ENCODE measurements at regions not wholly inside any gene's neighbourhood (a gene's known extent, or its start where the extent isn't known, plus 50 kb on each side); places are given as distances from the start of the nearest gene placed in this dataset.

DNA sequence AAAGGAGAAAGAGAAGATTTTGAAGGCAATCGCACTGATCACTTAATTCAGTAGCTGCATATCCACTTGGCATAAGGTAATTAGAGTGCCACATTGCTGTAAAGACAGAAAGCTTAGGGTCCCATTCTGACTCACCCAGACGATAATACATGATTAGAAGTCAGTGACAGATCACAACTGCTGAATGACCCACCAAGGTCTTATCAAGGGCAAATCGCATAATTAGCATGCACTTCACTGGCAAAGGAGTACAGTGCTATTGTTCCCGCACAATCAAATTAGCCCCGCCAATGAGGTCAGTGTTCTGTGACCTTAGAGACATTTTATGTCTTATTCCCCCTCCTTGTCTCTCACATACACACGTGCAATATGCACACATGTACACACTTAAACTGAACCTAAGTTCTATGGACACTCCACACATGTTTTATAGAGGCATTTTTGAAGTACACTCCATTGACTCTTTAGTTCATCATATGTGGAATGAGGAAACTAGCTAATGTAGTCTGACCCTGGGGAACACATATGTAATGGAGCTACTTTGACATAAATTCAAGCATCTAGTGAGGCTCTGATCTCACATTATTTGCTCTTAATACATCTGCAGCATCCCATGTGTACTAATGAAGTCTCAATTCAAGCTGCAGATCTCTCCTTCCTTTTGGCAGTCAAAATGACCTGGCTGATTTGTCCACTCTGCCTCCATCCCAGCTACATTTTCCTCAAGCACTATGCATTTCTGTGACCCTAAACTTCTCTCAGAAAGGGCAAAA lies 673.8 kb upstream of the FANCL start:
- no peak for DNase-seq (ENCODE audit: low read depth, low spot score)

DNA sequence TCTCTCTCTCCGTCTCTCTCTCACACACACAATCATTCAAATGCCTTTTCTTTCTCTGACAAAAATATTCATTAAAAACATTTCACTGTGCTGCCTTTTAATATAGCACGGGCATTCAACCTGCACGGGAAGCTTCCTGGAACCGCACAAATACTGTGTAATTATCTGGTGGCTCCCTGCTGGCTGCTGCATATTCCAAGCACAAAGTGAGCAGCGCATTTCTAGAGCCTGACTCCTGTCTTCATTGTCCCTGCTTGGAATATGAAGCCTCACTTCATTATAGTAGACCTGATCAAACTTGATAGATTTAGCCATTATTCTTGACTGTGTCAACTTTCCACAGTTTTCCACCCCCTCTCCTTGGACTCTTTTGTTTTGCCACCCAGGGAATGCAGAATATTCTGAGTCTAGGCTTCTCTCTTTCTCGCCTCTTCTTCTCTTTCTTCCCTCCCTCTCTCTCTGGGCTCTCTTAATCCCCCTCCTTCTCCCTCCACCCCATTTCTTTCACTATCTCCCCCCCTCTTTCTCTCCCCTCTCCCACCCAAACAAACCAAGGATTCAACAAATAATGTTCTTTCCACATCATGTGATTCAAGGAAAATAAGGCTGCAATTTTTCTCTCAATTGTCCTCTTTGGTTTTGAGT lies 672.1 kb upstream of the FANCL start:
- no peak for DNase-seq (ENCODE audit: low read depth, low spot score)

DNA sequence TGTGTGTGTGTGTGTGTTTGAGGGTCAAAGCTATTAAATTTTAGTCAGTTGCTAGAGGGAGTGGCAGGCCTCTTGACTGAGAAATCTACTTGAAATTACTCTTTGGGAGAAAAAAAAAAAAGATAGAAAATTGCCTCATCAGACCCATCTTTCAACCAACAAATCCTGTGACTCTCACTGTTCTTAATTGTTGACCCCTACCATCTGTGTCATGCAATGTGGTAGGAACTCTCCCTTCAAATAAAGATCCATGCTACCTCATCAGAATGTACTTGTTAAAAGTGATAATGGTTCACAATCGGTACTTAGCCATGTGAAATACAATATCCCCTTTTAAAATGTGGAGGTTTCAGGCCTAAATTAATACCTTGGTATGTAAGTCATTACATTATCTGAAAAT lies 670.8 kb upstream of the FANCL start:
- DNase-seq (ENCODE audit: low read depth, low spot score): no peak

DNA sequence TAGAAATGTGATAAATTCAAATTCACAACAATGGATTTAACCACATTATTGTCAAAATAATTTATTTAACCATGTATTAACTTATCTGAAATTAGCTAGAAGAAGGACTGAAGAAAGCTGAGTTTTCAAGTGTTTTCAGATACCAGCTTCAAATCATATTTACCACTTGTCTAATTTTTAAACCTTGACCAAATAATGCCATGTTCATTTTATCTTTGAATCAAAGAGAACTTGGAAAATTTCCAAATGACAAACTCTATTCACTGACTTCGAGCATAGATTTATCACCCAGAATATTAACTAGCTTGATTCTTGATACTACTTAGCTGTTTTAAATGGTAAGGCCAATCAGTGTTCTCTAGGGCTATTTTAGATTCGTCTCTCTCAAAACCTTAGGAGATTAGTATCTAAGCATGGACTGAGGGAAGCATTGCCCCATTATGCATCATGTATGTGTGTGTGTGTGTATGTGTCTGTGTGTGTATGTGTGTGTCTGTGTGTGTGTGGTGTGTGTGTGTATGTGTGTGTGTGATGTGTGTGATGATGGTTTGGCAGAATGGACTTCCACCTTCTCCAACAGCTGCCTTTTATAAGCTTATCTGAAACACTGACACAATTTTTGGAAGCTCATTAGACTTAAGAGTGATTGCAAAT lies 667.5 kb upstream of the FANCL start:
- no peak for DNase-seq (ENCODE audit: low read depth, low spot score)

DNA sequence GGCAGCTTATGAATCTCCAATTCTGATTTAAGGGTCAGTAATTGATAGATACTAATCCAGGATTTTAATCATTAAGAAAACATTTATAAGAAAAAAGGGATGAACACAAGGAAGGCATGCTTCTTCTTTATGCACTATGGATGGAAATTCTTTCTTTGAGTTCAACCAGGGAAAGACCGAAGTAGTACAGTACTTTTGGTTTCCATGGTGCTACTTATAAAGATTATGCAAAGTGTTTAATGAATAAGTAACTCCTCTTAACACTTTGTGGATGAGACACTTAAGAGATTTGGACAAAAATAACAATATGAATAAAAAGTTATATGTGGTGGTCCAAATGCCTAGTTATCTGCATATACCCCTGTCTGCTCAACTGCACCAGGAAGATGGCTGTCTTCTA lies 666.5 kb upstream of the FANCL start:
- no peak for DNase-seq (ENCODE audit: low read depth, low spot score)

DNA sequence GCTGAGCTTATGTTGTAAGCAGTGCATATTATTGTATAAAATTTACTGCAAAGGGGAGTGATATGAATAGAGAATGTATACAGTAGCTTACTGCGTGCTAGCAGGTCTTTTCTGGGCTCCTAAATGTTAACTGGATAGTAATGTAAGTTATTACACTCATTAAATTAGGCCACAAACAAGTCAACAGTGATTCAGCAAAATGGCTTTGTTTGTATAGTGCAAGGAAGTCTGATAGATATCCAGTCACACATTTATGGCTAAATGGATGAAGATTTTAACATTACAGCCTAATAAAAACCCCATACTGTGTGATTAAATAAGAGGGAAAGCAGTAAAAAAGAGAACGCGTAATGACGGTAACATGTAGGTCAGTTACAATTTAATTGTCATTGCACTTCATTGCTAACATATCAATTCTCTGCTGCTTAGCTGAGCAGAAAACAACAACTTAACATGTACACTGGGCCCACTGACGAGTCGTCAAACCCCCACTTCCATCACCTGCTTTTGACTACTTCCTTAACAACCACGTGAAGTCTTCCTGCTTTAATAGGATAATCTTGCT lies 665.0 kb upstream of the FANCL start:
- DNase-seq (ENCODE audit: low read depth, low spot score): no peak

DNA sequence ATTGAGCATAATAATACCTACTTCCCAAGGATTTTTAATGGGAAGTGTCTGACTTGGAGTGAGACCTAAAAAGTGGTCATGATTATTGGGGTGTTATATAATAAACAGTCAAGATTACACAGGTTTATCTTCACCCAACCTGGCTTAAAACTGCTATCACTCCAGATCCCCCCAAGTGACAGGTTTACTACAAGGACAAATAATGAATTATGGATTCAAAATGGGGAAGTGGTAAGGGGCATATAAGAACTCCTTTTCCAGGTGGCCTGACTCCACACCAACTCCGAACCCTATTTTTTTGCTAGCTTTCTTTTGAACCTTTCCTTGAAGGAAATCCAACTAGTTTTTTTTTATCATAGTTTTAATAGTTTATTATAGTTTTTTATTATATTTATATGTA lies 663.0 kb upstream of the FANCL start:
- DNase-seq (ENCODE audit: low read depth, low spot score): no peak

DNA sequence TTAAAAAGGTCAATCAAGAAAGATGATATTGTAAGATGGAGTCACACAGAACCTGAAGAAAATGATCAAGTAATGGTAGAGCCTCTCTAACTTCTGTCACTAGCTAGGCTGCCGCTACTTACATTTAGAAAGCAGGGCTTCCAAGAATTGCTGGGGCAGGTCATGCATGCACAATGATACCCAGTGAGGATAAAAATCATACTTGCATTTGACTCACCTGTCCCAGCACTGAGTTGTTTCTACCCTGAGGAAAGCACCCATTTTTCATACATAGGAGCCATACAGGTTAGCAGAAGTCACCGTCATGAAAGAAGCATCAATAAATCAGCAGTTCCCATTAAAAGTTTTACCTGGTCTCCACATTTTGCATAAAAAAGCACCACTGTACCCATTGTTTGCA lies 662.3 kb upstream of the FANCL start:
- no peak for DNase-seq (ENCODE audit: low read depth, low spot score)

DNA sequence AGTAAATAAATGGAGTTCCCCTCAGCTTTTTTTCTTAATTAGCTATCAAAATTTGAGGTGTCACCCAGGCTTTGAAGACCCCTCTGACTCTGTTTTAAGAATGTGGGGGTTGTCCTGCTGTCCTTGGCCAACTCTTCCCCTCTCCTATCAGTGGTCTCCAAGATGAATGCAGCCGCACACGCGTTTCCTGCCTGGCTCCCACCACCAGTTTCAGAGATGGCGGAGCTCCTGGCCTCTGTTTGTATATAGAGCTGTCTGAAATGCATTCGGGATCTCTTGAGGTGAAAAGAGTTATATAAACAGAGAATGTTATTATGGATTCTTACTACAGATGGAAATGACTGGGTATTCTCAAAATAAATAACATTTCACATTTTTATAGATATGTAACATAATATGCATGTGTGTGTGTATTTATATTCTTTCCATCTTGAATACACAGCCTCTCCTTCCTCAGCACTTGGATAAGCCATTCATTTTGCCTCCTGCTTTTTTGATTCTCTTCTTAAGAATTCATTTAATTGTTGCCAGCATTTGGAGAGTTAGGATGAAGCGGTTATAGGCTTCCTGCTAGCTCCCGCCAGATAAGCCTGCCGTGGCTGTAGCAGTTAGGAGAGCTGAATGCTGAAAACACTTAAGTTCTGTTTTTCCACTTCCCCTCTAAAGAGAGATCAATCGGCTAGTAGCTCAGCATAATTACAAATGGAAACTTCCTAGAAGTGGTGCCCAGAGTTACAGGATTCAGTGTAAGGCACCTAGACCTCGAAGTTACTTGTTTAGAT lies 659.3 kb upstream of the FANCL start:
- DNase-seq (ENCODE audit: low read depth, low spot score): no peak

DNA sequence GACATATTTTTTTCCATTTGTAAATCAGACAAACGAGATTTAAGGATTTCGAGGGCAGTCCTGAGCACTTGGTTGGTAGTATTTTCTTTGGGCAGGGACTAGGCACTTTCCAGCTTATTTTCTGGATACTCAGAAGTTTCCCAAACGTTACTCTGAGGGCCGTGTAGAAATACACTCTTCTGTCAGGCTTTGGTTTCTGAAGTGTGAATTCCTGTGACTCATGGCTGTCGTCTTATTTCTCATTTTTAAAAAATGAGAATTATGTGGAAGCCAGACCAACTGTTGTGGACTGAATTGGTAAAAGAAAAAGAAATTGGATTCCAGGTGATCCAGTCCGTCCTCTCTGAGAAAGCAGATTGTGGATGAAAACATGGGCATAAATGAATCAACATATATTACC lies 658.6 kb upstream of the FANCL start:
- no peak for DNase-seq (ENCODE audit: low read depth, low spot score)

DNA sequence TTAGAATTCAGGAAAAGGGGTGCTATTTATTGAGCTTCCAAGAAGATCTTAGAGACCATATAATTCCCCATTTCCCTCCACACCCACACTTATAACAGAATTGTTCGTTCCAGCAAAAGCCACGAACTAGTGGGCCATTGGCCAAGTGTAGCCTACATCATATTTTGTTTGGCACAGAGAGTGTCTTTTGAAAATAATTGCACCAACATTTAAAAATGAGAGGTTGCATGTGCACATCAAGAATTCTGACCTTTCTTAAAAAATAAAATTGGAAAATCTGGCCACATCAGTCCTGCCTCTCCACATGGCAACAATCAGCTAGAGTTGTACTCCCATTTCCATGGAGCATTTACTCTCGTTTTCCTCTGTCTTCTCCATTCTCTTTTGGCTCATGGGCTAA lies 655.5 kb upstream of the FANCL start:
- DNase-seq (ENCODE audit: low read depth, low spot score): peak; percentile 29

DNA sequence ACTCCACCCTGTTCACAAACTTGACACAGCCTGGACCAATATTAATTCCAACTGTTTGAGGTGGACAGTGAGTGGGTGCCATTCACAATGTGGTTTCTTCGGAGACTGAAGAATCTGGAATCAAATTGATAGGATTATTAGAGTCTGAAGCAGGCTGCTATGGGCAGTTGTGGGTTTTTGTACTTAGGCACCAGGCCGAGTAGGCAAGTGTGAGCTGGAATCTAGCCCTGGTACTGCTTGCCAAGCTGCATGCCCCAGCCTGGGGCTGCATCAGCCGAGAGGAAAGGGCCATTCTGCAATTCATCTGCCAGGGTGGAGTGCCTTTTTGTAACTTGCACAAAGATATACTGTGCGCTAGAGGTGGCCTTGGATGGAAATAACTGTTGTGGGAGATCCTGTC lies 654.7 kb upstream of the FANCL start:
- no peak for DNase-seq (ENCODE audit: low read depth, low spot score)

DNA sequence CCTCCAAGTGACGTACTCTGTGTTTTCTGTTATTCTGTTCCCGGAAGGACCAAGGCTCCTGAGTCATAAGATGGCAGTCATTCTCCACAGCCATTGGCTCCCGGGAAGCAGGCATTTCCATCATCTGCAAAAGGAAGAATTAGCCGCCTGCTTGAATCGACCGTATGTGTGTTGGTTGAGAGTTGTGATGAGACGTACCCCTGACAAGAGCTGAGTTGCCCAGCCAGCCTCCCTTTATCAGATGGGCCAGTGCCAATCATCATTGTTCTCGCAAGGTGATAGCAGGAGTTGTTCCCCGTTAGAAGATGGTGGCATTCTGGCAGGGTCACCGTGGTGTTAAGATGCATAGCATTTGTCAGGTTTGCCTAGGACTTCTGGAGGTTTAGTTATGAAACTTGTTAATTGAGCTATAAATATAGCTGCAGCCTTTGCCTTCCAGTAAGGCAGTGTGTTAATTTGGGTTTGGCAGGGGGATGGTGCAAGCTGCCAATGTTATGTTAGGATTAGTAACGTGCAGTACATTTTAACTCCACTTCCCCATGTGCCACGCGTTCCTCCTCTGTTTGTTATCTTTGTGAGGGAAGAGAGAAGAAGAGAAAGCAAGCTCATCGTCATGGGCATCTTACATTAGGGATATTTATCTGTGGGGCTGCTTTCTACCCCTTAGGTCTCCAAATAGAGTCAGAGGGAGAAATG lies 652.7 kb upstream of the FANCL start:
- DNase-seq (ENCODE audit: low read depth, low spot score): no peak

DNA sequence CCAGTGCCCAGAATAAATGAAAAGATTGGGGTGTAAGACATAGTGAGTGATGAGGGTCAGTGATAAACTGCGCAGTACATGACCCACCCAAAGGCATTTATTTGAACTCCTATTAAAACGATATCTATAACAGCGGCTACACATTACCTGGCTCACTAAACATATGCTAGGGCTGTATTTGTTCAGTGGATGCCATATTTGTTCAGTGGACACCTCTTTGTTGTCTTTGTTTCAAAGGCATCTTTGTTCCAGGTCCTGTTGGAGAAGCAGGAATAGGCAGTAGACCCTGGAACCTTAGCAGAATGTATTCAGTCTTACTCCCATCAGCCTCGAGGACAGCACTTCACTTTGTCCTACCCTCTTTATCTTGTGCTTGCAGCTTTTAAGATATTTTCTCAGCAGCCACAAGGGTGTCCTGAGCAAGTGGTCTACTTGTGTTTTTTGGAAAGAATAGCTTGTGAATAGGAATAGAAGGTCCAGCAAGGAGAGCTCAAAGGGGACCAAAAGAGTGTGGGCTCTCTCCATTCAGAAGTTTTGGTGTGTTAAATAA lies 650.8 kb upstream of the FANCL start:
- no peak for DNase-seq (ENCODE audit: low read depth, low spot score)

DNA sequence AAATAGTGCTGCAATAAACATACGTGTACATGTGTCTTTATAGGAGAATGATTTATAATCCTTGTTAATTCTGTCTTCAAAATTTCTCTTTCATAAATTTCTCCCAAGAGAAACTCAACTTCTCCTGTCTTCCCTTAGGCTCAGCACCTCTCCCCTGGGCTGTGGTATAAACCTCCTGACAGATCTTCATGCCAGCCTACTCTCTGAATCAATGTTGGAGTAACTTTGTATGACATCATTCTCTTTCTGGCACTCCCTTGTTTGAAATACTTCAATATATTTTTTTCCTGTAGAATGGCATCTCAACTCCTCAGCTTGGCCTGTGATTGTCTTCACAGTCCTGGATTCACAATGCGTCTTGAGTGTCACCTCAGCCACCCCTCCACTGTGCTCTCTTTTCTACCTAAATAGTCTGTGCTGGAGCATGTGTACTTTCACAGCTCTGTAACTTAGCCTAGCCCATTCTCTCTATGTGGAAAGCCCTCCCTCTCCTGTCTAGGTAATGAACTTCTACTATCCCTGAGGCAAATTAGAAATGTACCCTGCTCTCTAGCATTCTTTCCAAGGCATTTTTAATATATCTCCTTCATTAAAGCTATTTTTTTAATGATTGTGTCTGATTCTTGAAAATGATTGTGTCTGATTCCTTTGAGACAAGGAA lies 649.9 kb upstream of the FANCL start:
- DNase-seq (ENCODE audit: low read depth, low spot score): no peak

DNA sequence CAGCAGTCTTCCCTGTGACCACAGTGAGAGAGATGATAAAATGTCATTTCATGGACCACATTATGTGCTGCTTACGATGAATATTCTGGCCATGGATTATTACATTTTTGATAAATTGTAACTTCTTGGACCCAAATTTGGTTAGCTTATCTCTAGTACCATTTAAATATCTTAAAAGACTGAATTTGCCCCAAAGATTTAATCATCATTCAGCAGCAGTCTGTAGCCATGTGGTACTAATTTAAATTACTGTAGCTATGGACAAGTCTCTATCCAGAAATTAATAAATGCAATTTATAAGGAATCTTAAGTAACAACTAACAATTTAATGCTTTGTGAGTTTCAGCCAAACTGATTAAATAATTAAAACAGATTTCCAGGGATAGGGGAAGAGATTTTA lies 644.9 kb upstream of the FANCL start:
- DNase-seq (ENCODE audit: low read depth, low spot score): no peak

DNA sequence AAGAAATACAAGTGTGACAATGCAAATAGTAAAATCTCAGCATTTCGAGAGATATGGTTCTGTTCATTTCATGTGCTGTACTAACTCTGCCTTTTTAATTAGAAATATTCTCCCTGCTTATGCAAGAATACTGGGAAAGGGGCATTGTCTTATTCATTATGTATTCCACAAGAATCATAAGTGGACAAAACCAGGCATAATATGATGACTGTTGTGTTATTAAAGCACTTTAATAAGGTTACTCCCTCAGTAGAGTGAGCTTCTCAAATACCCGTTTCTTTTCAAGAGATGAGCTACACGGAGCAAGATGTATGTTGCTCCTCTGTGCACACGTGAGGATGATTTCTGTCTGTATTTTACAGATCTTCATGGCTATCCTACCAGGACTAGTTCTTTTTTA lies 638.7 kb upstream of the FANCL start:
- no peak for DNase-seq (ENCODE audit: low read depth, low spot score)

DNA sequence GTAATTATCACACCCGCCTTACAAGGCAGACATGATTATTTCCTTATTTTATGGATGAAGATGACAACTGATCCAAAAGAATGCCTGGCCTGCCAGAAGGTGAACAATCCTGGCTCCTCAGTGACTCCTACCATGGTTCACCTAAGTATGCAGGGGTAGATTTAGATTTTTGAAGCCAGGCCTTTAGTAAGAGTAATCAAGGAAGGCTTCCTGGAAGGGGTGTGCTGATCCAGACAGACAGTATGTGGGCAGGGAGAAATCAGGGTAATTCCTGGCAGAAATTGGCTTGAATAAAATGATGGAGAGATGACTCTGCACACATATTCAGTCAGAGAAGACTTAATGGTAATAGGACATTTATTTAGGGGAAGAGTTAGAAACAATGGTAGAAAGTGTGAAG lies 637.7 kb upstream of the FANCL start:
- DNase-seq (ENCODE audit: low read depth, low spot score): no peak

DNA sequence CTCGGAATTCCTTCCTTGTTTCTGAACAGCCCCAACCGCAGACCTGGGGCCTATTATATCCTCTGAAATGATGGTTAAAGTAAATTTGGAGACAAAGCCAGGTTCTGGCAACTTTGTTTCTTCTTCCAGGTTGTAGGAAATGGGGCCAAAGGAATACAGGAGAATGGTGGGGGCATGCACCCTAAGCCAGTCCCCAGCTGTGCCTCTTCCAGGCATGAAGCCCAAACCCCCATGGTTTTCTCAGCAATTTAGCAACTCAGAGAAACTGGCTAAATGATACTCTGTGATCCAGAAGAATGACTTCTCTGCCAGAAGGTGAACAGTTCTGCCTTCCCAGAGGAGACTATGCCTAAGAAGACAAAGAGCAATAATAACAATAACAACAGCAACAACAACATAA lies 635.0 kb upstream of the FANCL start:
- no peak for DNase-seq (ENCODE audit: low read depth, low spot score)

DNA sequence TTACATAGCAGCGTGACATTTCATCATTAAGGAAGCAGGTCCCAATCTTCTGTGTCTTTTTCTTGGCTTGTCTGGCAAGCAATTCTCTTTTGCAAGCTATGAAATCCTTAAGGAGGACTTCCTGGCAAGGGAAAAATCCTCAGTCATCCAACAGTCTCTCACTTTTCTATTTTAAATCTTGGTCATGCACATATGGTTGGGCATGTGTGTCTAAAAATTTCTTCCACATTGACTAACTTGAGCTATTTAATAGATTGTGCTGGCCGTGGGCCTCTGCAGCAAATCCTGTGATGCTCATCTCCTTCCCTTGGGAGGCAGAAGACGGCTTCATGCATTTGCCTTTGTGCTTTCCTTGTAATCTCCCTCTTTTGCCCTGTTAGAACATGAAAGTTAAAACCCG lies 634.3 kb upstream of the FANCL start:
- no peak for DNase-seq (ENCODE audit: low read depth, low spot score)

All from smooth muscle cell of the brain vasculature (primary cell).